Activated CD4-positive, CD25-positive, alpha-beta regulatory T cell treated with anti-CD3 and anti-CD28 coated beads, Interleukin-2, amount 50 U/mL, for 24 hours (primary cell): ENCODE measurements at regions not wholly inside any gene's neighbourhood (a gene's known extent, or its start where the extent isn't known, plus 50 kb on each side); places are given as distances from the start of the nearest gene placed in this dataset.
"Not testable (repeated sequence)": the region's sequence is repeated elsewhere in the genome, so short reads cannot be mapped to it uniquely, and the experiment has no call there.

Experiments
- ATAC-seq, 2 donors: fragments of 150-1000 bp; cut with Tn5 transposase; one replicate each; pipeline ENCODE4 v1.10.0; 2021; ENCODE audit warnings: mild to moderate bottlenecking in 1 of 2, moderate library complexity in 1 of 2

DNA sequence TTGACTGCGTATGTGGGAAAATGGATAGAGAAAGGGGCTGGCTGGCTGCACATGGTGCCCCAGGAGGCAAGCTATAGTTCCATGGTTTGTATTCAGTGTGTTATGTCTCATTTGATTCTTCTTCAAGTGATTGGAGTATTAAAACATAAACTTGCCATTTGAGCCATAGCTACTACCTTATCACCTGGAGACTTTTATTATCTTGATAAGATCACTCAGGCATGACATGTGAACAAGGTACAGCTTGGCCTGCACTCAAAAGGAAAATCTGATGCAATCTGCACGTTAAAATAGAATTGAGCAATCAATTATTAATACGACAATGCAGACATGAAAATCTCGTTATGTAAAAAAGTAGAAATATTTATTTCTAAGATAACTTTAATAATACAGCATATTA, 116.9 kb downstream of the RND3 start:
- no peak for ATAC-seq

DNA sequence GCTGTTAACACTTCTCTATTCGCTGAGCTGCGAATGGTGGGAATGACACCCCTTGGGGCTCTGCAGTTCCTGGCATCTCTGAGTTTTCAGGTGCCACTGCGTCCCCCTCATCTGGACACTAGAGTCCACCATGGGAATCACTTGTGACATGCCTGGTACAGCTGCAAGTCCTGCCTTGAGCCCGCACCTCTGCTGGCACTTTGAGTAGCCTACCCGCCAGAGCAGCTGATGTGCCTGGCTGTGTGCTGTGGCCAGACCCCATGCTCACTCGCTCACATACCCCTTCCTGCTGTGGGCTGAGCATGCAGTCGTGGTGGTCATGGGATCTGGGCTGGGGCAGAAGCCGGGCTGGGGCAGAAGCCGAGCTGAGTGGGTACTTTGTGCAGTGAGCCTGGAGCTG, 117.6 kb downstream of the RND3 start:
- no peak for ATAC-seq

DNA sequence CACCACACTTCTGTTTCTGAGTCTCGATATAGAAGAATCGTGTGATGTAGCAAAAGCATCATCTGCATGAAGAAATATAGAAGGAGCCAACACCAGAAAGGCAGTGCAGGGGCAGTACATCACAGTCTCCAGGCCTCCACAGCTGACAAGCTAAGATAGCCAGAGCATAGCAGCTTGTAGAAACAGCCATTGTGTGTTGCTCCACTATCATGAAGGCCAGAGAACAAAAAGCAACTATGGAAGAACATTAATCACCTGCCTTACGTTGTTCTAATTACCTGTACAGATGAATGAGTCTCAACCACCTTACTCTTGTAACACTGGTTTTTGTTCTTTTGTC, 129.0 kb downstream of the RND3 start:
- ATAC-seq, result no peak

DNA sequence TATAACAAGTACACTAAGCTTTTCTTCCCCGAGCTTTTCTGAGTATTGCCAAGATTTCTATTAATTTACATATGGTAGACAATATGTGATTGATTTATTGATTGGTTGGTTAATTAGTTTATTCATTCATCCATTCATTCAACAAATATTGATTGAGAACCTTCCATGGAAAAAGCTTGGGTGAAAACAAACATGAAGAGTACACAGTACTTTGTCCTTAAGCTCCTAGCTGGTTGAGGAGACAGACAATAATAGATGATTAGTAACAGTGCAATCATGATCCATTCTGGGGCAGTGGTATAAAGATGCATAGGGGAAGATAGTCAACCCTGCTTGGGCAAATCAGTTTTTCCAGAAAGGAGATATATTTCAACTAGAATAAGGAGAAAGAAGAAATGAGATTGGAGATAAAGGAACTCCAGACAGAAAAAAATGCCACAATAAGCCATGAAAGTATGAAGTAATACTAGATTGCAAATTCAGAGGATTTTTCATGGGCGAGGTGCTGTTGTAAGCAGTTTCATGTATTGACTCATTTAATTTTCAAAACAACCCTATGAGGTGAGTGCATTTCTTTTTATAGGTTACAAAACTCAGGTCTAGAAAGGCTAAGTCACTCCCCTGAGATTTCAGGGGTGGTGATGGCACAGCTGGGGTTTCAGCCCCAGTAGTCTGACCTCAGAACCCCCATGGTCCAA, 129.5 kb downstream of the RND3 start:
- ATAC-seq, result no peak

DNA sequence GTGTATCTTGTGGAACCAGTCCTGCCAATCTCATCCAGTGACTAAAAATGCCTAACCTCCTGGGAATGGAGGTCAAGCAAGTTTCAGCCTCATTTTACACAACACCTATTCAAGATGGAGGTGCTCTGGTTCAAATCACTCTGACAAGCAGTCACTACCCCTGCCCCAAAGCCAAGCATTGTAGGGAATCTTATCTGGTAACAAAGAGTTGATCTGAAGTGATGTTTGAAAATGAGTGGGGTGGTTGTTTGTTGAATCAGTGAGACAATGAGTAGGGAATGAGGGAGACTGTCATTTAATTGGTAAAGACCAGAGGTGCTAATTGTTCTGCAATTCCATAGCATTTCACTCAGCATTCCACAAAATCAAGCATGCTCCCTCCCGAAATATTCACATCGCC, 132.0 kb downstream of the RND3 start:
- ATAC-seq, result no peak

DNA sequence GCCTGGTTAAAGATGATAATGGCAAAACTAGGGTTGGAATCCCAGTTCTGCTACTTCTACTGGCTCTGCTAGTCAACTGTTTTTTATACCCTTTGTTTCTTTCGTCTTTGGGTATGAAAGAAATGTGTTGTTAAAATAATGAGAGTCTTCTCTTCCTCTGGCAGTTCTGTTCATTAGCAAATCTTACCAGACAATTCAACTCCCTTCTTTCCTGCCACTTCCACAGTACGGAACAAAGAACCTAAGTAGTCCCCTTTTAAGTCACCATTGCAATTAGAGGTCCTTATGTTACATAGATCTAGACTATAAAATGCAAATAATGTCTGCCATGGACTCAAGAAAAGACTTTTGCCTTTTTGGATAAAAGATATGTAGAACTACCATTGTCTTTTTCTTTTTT, 134.1 kb downstream of the RND3 start:
- no peak for ATAC-seq

DNA sequence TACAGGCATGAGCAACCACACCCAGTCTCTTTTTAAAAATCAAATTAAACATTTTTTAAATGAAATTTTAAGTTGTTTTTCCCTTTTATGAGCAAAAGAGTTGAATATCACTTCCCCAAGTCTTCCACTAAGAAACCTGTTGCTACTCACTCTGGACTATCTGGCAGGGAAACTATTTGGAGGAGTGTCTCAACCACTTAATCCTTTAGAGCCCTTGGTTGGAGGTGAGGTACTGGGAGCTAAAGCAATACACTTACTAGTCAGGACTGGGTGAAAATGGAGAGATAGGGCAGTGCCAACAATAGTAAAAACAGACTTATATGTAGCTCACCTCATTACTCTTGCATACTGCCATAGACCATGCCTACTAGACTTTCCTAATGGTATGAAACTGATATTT, 135.5 kb downstream of the RND3 start:
- ATAC-seq, result no peak

DNA sequence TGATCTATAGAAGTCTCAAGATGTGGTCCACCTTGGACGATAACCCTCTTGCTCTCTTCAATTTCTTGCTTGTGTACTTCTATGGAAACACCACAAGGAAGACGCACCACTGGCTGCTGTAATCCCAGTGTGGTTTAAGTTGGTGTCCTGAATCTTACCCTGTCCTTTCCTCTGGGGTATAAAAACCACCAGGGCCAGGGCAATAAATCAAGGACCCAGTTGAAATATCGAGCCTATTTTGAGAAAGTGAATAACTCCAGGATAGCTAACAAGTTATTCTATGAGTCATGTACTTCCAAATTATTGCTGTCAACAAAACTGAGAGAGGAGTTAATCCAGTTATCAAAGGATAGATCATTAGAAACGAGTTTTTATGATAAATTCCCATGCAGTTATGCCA, 137.0 kb downstream of the RND3 start:
- ATAC-seq, result no peak

DNA sequence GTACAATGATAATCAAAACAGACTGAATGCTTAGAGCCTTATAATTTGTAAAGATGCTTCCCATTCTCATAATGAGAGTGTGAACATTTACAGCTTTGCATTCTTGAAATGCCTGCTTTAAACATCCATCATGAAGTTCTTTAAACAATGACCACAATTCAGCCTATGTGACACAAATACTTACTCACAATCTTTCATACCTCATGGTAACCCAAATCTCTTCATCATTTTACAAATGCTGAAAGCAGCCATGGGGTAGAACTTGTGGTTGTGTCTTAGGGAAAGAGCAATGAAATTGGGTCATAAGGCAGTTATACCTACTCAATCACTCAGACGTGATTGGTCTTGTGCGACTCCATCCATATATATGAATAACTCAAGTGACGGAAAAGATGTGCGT, 140.7 kb downstream of the RND3 start:
- no peak for ATAC-seq

DNA sequence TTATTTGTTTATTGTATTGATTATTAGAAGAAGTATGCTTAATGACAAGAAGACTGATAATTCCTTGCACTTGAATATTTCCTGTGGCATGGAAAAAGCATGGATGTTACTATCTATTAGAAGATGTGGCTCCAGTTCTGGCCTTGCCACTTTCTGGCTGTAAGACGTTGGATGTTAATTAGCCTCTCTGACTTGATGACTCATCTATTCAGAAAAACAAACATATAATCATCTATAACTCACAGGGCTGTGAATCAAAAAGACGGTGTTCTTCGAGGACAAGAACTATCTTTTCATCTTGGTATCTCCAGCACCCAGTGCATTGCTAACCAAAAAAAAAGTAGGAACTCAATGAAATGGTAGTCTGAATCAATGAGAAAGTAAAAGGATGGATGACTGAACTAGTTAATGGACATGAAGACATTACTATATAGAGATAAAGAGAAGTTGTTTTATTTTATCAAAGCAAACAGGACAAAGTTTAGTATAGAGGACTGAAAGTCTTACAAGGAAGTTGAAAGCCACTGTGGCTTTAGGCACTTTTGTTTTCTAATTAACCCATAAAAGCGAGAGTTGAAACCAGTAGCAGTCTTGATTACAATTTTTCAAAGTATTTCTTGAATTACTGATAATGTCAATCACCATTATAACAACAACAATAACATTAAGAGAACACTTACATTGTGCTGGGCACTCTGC, 145.3 kb downstream of the RND3 start:
- ATAC-seq, result no peak

DNA sequence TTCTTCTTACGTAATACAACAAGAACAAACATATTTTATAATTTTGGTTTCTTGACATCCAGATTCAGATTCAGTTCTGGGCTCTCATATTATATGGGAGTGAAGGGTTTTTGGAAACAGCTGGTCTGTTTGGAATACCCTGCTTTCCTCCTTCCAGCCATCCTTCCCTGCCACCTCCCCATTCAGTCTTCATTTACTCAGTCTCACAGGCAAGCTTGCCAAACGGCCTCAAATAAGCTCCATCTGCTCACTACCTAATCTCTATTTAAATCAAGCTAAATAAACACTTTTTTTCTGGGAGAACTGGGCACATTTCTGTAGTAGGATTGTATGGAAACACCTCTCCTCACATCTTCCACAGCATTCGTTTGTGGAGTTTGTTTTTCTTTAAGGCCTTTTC, 147.5 kb downstream of the RND3 start:
- ATAC-seq, result no peak

DNA sequence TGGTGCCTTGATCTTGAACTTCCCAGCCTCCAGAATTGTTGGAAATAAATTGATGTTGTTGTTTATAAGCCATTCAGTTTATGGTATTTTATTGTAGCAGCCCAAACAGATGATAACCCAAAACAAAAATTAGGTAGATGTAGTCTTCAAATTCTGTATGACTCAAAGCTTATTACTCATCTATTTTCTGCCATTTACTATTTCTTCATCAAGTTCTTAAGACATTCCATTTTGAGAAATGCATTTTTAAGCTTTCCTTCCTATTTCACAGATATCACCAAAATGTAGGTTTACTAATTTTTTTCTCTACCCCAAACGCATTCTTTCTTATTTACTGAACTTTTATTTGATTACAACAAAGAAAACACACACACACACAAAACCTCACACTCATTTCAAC, 148.2 kb downstream of the RND3 start:
- ATAC-seq, result no peak

DNA sequence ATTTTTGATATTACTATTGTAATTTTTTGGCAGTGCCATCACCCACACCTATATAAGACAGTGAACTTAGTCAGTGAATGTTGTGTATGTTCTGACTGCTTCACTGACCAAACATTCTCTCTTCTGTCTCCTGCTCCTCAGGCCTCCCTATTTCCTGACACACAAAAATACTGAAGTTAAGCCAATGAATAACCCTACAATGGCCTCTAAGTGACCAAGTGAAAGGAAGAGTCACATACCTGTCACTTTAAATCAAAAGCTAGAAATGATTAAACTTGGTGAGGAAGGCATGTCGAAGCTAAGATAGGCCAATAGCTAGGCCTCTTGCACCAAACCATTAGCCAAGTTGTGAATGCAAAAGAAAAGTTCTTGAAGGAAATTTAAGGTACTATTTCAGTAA, 151.9 kb downstream of the RND3 start:
- no peak for ATAC-seq

DNA sequence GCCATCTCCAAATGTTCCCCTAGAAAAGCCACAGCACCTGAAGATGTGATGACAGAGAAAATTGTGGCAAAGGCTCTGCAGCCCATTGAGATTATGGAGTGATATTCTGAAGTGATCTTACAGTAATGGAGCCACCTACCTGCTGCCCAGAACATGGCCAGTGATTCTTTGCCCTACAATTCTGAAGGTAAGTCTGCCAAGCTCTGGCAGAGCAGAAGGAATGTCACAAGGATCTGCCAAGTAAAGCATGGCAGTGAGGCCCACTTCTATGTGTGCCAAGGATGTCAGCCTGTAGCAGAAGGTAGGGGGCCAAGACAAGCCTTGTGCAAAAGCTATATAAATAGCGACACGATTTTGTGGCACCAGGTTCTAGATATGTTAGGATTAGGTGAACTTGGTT, 155.1 kb downstream of the RND3 start:
- ATAC-seq, result no peak

DNA sequence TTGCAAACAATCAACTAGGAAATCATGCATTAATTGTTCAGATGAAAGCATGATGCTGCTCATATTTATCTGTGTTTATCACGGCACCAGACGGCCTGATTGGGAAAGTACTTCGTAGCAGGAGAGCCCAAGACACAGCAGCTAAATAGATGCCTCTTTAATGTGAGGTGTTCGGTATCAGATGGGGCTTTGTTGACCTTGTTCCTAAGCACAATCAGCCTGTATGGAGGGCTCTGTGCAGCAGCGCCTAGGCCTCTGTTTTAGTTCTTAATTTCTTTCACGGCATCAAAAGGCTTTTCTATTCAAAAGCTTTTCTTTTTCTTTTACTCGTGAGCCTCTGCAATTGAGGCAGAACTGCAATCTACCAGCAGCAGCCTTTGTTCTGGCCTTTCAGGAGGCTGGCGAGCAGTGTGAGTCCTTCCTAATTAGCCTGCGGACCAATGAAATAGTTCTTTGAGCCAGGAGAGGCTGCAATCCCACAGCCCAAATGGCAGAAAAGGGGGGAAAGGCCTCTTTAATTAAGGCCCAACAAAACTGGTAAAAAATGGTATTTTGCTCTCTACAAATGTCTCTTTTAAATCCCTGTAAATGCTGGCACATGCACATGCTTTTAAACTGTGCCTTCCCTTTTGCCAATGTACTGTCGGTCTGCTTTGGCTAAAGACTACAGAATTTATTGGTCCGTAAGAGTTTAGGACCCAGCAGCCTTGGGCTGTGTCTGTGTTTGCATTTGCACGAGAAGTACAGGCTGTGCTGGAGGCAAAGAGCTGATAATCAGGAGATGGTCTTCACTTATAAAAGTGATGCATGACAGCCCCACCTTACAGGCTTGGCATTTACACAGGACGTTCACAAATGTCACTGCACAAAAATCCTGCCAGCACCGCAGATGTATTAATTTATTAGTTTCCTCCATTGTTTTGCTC, 159.6 kb downstream of the RND3 start:
- ATAC-seq, result no peak

DNA sequence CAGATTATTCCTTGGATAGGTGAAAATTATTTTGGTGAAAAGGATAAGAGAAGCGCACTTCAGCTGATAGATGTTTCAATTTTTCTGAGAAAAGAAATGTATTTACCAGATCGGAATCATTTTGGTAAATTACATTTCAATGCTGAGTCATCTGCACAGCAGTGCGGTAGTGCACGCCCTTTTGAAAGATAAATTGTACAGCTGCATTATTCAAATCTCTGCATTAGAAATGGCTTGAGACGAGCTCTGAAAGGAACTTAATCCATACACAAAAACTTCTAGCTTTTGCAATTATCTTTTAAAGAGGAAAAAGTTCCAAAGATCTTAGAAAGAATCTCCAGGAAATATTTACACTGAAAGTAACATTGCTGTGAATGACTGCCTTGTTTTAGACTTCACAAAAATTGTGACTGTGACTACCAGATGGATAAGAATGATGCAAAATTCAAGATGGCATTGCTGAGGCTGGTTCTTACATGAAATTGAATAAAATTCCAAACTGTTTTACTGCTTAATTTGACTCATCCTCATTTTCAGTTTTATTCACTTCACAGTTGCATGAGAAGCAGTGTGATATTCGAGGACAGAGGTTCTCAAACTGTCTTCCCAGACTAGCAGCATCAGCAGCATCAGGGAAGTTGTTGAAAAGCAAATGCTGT, 161.7 kb downstream of the RND3 start:
- no peak for ATAC-seq

DNA sequence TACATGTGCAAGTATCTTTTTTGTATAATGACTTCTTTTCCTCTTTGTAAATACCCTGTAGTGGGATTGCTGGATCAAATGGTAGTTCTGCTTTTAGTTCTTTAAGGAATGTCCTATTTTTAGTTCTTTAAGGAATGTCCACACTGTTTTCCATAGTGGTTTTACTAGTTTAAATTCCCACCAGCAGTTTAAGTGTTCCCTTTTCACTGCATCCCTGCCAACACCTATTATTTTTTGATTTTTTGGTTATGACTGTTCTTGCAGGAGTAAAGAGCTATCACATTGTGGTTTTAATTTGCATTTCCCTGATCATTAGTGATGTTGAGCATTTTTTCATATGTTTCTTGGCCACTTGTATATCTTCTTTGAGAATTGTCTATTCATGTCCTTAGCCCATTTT, 164.4 kb downstream of the RND3 start:
- ATAC-seq, result not testable (repeated sequence)

DNA sequence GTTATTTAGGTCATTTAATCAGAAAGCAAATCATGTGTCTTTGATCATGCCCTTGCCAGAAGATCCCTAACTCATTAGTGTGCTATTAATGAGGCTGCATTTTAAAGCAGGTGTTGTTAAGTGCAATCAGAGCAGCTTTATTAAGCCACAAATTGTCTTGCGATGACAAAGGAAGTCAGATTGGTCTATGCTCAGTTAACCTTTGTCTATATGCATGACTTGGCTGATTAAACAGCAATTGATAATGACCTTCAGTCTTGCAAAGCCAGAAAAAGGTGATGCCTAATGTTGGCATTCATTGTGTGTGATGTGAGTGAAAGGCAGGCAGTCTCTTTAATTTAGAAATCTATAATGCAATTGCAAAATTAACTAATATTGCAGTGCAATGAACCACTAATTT, 166.9 kb downstream of the RND3 start:
- ATAC-seq, result no peak

DNA sequence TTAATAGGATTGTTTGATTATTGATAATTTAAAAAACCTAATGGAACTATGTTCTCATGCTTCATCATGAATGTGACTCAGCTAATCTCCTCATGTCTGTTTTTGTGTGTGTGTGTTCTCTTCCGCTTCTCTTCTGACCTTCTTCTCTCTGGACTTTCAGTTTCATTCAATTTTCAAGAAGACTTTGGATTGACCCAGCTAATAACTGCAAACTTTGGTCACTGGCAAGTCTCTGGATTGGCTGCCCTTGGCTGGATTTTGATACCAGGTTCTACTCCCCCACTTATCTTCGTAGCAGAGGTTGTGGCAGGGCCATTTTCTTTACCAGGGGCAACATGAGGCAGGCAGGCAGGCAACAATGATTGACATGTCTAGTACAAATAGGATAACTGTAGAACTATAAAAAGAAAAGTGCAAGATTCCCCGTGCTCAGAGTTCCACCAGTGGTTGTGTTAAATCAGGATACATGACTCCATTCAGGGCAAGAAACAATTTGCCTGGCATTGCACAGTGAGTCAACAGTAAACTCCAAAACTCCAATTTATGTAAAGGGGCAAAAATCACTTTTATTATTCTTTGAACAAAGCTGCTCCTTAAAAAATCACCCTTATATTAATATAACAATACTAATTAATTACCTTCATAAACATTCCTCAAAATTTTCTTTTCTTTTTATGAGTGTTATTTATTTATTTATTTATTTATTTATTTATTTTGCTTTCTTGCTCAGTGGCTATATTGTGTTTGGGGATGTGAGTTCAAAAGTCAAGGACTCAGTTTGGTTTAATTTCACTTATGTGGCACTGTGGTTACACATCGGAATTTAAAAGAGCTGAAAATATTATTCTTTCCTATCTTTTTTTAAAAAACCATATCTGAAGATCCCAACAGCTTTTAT, 167.6 kb downstream of the RND3 start:
- no peak for ATAC-seq

DNA sequence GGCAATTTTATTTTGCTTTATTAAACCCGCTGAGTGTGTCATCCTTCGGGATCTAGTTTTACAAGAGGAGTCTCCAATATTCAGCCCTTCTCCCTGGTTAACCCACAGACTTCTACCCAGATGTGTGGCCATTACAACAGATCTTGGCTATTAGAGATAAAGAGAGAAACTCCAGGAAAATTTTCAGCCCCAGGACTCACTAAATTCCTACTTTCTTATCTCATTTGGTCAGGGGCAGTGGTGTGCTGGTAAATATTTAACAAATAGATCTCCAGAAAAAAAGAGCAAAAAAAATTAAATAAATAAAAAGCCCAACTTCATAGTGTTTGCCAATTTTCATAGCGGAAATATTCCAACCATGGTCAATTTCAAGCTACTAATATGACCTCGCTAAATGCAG, 168.4 kb downstream of the RND3 start:
- ATAC-seq, result no peak

DNA sequence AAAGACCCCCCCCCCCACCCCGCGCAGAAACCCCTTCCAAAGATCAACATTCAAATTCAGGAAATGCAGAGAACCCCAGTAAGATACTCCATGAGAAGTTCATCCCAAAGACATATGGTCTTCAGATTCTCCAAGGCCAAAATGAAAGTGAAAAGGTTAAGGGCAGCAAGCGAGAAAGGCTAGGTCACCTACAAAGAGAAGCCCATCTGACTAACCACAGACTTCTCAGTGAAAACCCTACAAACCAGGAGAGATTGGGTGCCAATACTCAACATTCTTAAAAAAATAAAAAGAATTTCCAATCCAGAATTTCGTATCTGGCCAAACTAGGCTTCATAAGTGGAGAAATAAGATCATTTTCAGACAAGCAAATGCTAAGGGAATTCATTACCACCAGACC, 175.2 kb downstream of the RND3 start:
- ATAC-seq, result no peak
